KG1 (cell line): ENCODE measurements at regions not wholly inside any gene's neighbourhood (a gene's known extent, or its start where the extent isn't known, plus 50 kb on each side); places are given as distances from the start of the nearest gene placed in this dataset.

ENCODE experiments used
- DNase-seq: peaks from one replicate; lab custom pipeline; 2025; lab: John Stamatoyannopoulos, UW

DNA sequence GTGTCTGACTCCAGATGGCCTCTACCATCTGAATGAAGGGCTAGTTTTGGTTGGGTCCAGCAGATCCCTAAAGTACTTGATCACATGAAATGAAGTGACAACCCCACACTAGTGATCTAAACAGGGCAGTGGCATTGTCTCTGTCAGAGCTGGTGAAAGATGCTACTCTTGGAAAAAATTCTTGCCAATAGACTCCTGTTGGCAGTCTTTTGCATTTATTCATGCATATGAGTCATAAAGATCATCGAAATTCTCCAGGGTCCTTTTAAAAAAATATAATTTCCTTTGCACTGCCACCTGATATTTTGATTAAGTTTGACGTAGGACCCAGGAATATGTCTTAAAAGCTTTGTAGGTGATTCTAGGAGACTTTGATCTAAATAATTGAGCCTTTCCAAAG, 135.1 kb upstream of the ELL2 start:
- no peak for DNase-seq

- DNase-seq = no peak
These were observed 133.3 kb upstream of the ELL2 start for GRCh38 chr5:96094904-96095303.

DNA sequence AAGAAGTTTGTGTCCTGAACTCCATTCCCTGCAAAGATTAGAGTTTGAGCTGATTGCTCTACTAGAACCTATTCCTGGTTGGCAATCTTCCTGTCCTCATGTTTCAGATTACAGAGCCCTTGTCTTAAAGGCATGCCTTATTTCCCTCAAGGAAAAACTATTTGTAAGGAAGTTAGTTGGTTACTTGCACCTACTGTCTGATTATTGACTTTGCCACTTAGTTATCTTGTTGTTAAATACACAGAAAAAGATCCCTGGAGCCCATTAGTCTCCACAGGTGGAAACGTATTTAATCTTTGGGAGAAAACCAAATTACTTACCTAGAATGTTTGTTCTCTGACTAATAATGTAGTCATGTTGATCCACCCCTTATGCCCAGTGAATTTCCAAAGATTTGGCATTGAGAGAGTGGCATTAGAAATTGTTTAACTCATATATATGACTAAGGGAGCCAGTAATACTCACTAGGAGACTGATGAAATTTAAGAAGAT, 132.3 kb upstream of the ELL2 start:
- DNase-seq = no peak

- no peak for DNase-seq
These were observed 131.7 kb upstream of the ELL2 start for GRCh38 chr5:96093340-96093739.

- DNase-seq = no peak
These were observed 130.2 kb upstream of the ELL2 start for GRCh38 chr5:96091874-96092273.

DNA sequence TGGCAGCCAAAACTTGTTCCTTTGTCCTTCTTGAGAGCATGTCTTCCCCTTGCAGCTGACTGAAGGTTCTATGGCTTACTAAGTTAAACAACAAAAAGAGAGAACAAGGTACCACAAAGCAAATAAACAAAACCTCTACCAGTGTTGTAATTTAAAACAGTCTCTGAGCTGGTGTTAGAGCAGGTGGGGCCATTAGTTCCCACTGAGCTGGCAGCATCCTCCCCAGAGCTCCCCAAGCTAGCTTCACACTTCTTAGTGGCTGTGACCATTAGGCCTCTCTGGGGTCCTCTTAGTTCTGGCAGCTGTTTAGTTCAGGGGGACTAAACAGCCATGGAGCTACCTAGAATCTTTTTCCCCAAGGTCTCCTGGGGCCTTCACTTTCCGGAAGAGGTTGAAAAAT, 128.6 kb upstream of the ELL2 start:
- DNase-seq = no peak

DNA sequence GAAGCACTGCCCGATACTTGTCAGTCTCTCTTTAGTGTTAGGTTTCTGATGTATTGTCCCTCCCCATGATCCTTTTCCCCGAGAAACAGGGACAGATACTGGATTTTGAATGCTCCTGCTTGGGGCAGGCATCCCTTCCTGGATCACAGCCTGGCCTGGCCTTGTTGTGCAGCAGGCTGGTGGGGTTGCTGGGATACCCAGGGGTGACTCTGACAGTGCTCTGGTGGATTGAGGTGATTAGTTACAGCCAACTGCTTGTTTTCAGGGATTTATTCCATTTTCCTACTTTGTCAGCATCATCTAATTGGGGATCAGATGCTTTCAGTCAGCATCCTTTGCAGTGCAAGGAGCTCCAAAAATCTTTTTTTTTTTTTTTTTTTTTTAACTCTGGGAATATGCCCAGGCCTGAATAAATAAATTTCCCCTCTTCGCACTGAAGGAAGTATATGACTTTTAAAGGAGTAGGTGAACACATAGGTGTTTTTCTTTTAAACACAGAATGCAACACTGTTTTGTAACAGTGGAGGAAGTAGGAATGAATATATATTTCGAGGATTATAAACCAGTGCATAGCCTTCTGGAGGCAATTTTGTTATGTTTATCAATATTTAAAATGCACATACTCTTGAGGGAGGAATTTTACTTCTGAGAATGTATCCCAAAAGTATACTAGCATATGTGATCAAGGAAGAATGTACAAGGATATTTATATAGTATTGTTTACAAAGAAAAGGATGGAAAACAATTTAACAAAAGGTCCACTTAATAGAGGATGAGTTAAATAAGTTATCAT, 127.3 kb upstream of the ELL2 start:
- no peak for DNase-seq

DNA sequence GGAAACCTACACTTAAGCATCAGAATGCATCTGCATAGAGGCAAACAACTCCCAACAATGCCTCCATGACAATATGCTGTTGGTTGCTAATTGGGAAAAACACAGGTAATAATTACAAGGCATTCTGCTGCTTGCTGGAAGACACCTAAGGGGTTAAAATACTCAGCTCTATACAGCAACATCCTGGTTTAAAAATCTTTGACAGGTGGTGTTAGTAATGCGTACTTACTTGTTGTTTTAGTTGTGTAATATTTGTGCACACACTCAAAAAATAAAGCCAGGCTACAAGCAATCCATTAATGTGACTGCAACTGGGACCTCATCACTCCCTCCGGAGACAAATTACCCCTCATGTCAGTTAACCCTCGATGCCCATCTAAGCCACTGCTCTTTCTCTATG, 126.3 kb upstream of the ELL2 start:
- no peak for DNase-seq

DNA sequence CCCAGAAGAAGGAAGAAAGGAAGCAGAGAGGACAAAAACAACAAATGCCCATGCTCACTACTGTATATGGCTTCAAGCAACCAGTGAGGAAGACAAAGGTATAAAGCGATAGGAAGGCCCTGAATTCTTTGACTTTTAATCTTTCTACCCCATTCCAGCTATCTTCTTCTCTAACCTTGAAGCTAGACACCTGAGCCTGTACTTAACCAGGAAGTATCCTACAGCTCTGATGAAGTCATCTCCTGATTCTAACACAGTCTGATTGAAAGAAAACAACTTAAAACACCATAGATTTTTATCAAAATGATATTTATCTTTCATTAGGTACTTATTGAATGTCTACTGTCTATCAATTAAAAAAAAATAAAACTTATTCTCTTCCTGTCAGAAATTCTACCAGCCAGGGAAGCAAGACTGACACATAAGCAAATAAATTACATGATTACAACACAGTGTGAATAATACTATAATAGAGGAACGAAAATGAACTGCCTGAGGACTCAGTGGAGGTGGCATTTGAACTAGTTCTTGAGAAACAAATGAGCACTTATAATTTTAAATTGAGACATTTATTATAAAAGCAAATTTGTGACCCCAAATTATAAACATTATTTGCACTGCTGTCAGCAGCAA, 123.3 kb upstream of the ELL2 start:
- DNase-seq = no peak

- peak; percentile 8 for DNase-seq
These were observed 121.8 kb upstream of the ELL2 start for GRCh38 chr5:96083361-96083881.

DNA sequence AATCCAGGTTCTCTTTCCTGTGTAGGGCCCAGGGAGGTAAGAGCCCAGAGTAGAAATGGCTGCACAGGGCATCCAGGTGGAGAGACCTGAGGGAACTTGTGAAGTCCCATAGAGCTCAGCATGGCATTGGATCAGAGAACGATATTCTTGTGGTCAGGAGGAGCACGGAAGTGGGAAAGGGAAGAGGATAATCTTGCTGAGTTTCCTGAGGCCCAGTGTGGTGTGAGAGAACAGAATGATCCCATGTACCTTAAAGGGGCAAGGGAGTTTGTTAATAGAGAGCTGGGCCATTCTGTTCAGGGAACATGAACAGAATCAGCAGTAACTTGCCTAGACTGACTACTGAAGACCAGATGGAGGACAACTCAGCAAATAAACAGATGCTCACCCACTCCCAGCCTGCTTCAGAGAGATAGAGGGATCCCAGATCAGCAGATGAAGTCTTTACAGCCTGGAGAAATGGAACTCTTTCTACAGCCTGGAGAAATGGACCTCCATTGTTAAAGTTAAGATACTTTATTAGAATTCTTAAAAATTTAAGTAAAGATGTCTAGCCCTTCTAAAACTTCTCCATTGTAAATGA, 119.7 kb upstream of the ELL2 start:
- DNase-seq = no peak

GRCh38 chr5:96080557-96080956, 118.9 kb upstream of the ELL2 start:
- DNase-seq = no peak

- no peak for DNase-seq
These were observed 118.3 kb upstream of the ELL2 start for GRCh38 chr5:96079962-96080361.

DNA sequence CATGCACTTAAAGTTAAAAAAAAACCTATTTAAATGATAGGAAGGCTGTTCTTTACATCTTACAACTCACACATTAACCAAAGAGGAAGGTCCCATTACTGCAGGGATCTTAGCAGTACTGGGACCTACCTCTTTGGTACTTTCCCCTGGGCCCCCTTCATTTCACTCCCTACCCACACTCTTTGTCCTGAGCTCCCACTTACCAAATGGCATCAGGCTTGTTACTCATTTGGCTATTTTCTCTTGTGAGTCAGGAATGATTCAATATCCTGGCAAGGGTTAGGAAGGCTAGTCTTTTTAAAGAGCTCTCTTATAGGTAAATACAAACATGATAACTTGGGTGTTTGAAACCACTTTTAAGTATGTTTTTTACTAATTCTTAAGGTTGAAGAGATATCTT, 117.4 kb upstream of the ELL2 start:
- DNase-seq = no peak

GRCh38 chr5:96076451-96076850, 114.8 kb upstream of the ELL2 start:
- DNase-seq = no peak

GRCh38 chr5:96075579-96076289, 114.1 kb upstream of the ELL2 start:
- DNase-seq = no peak

DNA sequence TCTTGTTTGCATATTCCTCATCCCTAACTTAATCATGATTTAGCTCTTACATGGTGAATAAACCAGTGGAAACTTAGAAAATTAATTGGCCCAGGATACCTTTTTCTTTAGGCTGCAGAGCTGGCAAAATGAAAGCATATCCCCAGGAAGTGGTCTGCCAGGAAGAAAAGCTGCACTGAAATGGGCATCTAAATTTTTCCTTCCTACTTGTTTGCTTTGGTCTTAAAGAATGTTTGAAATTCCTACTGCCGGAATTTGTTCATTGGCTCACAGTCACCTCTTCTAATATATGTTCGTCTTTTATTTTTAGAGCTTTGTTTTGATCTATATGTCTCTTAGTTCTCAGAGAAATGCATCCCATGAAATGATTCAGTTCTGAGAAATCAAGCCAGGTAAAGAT, 113.2 kb upstream of the ELL2 start:
- DNase-seq = no peak

- DNase-seq = no peak
These were observed 112.8 kb upstream of the ELL2 start for GRCh38 chr5:96074460-96074859.

- no peak for DNase-seq
These were observed 111.1 kb upstream of the ELL2 start for GRCh38 chr5:96072791-96073165.

GRCh38 chr5:96072138-96072790, 110.6 kb upstream of the ELL2 start:
- DNase-seq = no peak

DNA sequence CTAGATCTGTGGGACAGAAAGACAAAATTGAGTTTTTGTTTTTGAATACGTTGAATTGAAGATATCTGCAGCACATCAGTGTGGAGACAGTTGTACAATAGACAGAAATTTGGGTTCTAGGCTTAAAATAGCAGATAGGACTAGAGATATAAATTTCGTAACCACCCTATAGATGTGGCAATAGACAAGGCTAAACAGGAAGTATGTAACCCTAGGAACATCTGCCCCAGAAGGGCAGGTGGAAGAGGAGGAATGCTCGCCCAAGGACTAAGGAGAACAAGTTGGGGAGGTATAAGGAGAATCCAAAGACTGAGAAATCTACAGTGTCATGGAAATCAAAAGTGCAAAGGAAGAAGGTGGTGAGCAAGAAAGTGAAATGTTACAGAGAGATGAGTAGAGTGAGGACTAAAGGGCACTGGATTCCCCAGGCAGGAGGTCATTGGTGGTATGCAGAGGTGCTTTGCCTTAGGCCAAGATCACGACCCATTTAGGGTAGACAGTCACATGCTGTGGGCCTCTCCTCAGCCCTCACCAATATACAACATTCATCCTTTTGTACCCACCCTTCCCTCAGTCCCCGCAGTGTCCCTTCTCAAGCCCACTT, 109.1 kb upstream of the ELL2 start:
- DNase-seq = no peak
